ENCODE measurements at regions not wholly inside any gene's neighbourhood (a gene's known extent, or its start where the extent isn't known, plus 50 kb on each side); places are given as distances from the start of the nearest gene placed in this dataset.

DNA sequence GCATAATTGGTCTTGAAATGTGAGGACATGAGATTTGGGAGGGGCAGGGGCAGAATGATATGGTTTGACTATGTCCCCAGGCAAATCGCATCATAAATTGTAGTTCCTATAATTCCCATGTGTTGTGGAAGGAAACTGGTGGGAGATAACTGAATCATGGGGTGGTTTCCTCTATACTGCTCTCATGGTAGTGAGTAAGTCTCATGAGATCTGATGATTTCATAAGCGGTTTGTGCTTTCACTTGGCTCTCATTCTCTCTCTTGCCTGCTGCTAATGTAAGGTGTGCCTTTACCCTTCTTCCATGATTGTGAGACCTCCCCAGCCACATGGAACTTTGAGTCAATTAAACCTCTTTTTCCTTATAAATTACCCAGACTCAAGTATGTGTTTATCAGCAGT lies 2595.9 kb downstream of the PCDH7 start:
- H3K27me3 ChIP-seq (ENCODE audit: insufficient read depth, low read length, poor library complexity, severe bottlenecking) = no peaks in the 10 kb centered on the region
- no peak overlapping the region for H3K4me2 ChIP-seq (ENCODE audit: low read depth, low read length, poor library complexity, severe bottlenecking)
- no peaks in the 10 kb centered on the region for H3K9me3 ChIP-seq (ENCODE audit: insufficient read depth, low read depth, low read length)
- no peak overlapping the region for H3K4me3 ChIP-seq (ENCODE audit: low read length, poor library complexity, severe bottlenecking)
- TF ChIP-seq, protein P1, sequence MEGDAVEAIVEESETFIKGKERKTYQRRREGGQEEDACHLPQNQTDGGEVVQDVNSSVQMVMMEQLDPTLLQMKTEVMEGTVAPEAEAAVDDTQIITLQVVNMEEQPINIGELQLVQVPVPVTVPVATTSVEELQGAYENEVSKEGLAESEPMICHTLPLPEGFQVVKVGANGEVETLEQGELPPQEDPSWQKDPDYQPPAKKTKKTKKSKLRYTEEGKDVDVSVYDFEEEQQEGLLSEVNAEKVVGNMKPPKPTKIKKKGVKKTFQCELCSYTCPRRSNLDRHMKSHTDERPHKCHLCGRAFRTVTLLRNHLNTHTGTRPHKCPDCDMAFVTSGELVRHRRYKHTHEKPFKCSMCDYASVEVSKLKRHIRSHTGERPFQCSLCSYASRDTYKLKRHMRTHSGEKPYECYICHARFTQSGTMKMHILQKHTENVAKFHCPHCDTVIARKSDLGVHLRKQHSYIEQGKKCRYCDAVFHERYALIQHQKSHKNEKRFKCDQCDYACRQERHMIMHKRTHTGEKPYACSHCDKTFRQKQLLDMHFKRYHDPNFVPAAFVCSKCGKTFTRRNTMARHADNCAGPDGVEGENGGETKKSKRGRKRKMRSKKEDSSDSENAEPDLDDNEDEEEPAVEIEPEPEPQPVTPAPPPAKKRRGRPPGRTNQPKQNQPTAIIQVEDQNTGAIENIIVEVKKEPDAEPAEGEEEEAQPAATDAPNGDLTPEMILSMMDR (conservative IDR thresholded peaks at IDR 0.05; ENCODE audit: low read length) = no peak
- no peak for TF ChIP-seq EZH2phosphoT487 (IDR thresholded peaks at IDR 0.05; ENCODE audit: borderline replicate concordance)
- H3K9me2 ChIP-seq (replicated peaks; ENCODE audit: low read depth, low read length) = no peaks in the 10 kb centered on the region
- H3K36me3 ChIP-seq (ENCODE audit: insufficient read depth, low read length) = no peaks in the 10 kb centered on the region
- no peaks in the 10 kb centered on the region for H3K4me1 ChIP-seq (ENCODE audit: insufficient read depth, low read length, poor library complexity, severe bottlenecking)
- no peaks in the 10 kb centered on the region for H3F3A ChIP-seq (ENCODE audit: low read depth)
- H2AFZ ChIP-seq (ENCODE audit: low read length) = no peak overlapping the region
- H3K9ac ChIP-seq (ENCODE audit: low read depth, low read length, poor library complexity, severe bottlenecking) = no peak overlapping the region
- no peaks in the 10 kb centered on the region for H4K20me1 ChIP-seq (ENCODE audit: insufficient read depth, low read length, poor library complexity, severe bottlenecking)
- H3K79me2 ChIP-seq (ENCODE audit: insufficient read depth, low read length) = no peaks in the 10 kb centered on the region

DNA sequence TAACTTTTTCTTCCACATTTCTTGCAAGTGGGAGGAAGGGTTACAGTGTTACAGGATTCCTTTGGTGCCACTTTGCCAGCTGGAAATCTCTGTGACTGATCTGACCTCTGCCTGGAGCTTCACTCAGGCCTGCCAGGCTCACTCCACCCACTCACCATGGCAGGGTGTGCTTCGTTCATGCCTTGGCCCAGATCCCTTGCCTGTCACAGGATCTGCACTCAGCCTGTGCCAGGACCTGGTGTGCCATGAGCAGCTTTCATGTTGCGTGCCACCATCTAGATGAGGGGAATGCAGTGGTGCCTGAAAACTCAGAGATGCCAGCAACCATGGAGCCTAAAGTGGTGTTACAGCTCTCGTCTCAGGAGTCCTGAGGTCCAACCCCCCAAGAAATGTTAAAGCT lies 2596.4 kb downstream of the PCDH7 start:
- Histone ChIP-seq H3K36me3 (ENCODE audit: insufficient read depth, low read length) (no peaks in the 10 kb centered on the region), H2AFZ (ENCODE audit: low read length) (no peak overlapping the region), H3K9me2 (replicated peaks; ENCODE audit: low read depth, low read length) (no peaks in the 10 kb centered on the region), H3K9ac (ENCODE audit: low read depth, low read length, poor library complexity, severe bottlenecking) (no peak overlapping the region), H3K9me3 (ENCODE audit: insufficient read depth, low read depth, low read length) (no peaks in the 10 kb centered on the region), H3K27me3 (ENCODE audit: insufficient read depth, low read length, poor library complexity, severe bottlenecking) (no peaks in the 10 kb centered on the region), H4K20me1 (ENCODE audit: insufficient read depth, low read length, poor library complexity, severe bottlenecking) (no peaks in the 10 kb centered on the region), H3K4me1 (ENCODE audit: insufficient read depth, low read length, poor library complexity, severe bottlenecking) (no peaks in the 10 kb centered on the region), H3K4me2 (ENCODE audit: low read depth, low read length, poor library complexity, severe bottlenecking) (no peak overlapping the region), H3K79me2 (ENCODE audit: insufficient read depth, low read length) (no peaks in the 10 kb centered on the region), H3F3A (ENCODE audit: low read depth) (no peaks in the 10 kb centered on the region), H3K4me3 (ENCODE audit: low read length, poor library complexity, severe bottlenecking) (no peak overlapping the region)
- no peak for TF ChIP-seq EZH2phosphoT487 (IDR thresholded peaks at IDR 0.05; ENCODE audit: borderline replicate concordance)
- TF ChIP-seq, protein P1 (conservative IDR thresholded peaks at IDR 0.05; ENCODE audit: low read length) = no peak

DNA sequence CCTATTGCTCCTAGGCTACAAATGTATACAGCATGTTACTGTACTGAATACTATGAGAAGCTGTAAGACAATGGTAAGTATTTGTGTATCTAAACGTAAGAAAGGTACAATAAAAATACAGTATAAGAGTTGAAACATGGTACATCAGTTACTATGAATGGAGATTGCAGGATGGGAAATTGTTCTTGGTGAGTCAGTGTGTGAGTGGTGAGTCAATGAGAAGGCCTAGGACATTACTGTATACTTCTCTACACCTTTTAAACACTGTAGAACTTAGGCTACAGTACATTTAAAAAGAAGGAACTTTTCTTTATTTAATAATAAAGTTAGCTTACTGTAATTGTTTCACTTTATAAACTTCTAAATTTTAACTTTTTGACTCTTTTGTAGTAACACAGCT lies 2603.2 kb downstream of the PCDH7 start:
- TF ChIP-seq, protein P1 (conservative IDR thresholded peaks at IDR 0.05; ENCODE audit: low read length) = no peak
- TF ChIP-seq EZH2phosphoT487 (IDR thresholded peaks at IDR 0.05; ENCODE audit: borderline replicate concordance) = no peak
- Histone ChIP-seq H3K4me1 (ENCODE audit: insufficient read depth, low read length, poor library complexity, severe bottlenecking) (no peaks in the 10 kb centered on the region), H2AFZ (ENCODE audit: low read length) (no peak overlapping the region), H3K9me2 (replicated peaks; ENCODE audit: low read depth, low read length) (no peaks in the 10 kb centered on the region), H4K20me1 (ENCODE audit: insufficient read depth, low read length, poor library complexity, severe bottlenecking) (no peaks in the 10 kb centered on the region), H3K4me2 (ENCODE audit: low read depth, low read length, poor library complexity, severe bottlenecking) (no peak overlapping the region), H3K36me3 (ENCODE audit: insufficient read depth, low read length) (no peaks in the 10 kb centered on the region), H3K9me3 (ENCODE audit: insufficient read depth, low read depth, low read length) (no peaks in the 10 kb centered on the region), H3K27me3 (ENCODE audit: insufficient read depth, low read length, poor library complexity, severe bottlenecking) (no peaks in the 10 kb centered on the region), H3F3A (ENCODE audit: low read depth) (no peaks in the 10 kb centered on the region), H3K9ac (ENCODE audit: low read depth, low read length, poor library complexity, severe bottlenecking) (no peak overlapping the region), H3K79me2 (ENCODE audit: insufficient read depth, low read length) (no peaks in the 10 kb centered on the region), H3K4me3 (ENCODE audit: low read length, poor library complexity, severe bottlenecking) (no peak overlapping the region)

All from Loucy (cell line).